Transverse colon (tissue), 4 donors: ENCODE measurements at regions not wholly inside any gene's neighbourhood (a gene's known extent, or its start where the extent isn't known, plus 50 kb on each side); places are given as distances from the start of the nearest gene placed in this dataset.

Experiments used
- DNase-seq: peaks from one replicate; pipeline ENCODE4 v3.0.0-alpha.2; 2019
- H3K27ac ChIP-seq, 4 donors: fragments of 200-600 bp; sonication (generic); 2 replicates each; pipeline ENCODE4 v1.5.1; 2016 to 2018; ENCODE audit warnings: inconsistent platforms in 4 of 4
- H3K27me3 ChIP-seq: fragments of 200-600 bp; sonication (generic); 2 replicates; pipeline ENCODE4 v1.5.1; 2017; ENCODE audit warnings: inconsistent platforms
- H3K36me3 ChIP-seq, 4 donors: fragments of 200-600 bp; sonication (generic); 2 replicates each; pipeline ENCODE4 v1.5.1; 2017 to 2019; ENCODE audit warnings: inconsistent platforms in 4 of 4
- H3K4me1 ChIP-seq, 4 donors: fragments of 200-600 bp; sonication (generic); 2 replicates each; pipeline ENCODE4 v1.5.1; 2017 to 2020; ENCODE audit warnings: inconsistent platforms in 4 of 4
- H3K4me3 ChIP-seq, 4 donors: fragments of 200-600 bp; sonication (generic); 1 replicate in 1 of 4; 2 replicates in 3 of 4; pipeline versions ENCODE4 v1.5.1 to v1.6.1; 2017 to 2019; ENCODE audit warnings: inconsistent platforms in 4 of 4
- H3K9me3 ChIP-seq, 2 donors: fragments of 200-600 bp; sonication (generic); 2 replicates each; pipeline ENCODE4 v1.5.1; 2017 to 2019; ENCODE audit warnings: inconsistent platforms in 2 of 2
- CTCF ChIP-seq, 5 experiments: fragments of 200-600 bp in 3 of 5; fragments of 450-650 bp in 2 of 5; sonication (generic) in 3 of 5; IDR thresholded peaks; 1 replicate in 2 of 5; 2 replicates in 3 of 5; pipeline ENCODE4 v1.5.1; 2016 to 2017; ENCODE audit warnings: antibody characterized with exemption in 5 of 5, inconsistent platforms in 3 of 5, mild to moderate bottlenecking in 2 of 5, moderate library complexity in 1 of 5
- EP300 ChIP-seq: sonication (generic); formaldehyde crosslinking; IDR thresholded peaks from one replicate; pipeline ENCODE4 v1.6.1; 2017; ENCODE audit warnings: antibody characterized with exemption, low read depth
- POLR2A ChIP-seq: fragments of 450-650 bp; IDR thresholded peaks from one replicate; pipeline ENCODE4 v1.6.1; 2016; ENCODE audit warnings: antibody characterized with exemption, mild to moderate bottlenecking, moderate library complexity
- POLR2AphosphoS5 ChIP-seq, 3 donors: sonication (generic); formaldehyde crosslinking; IDR thresholded peaks; one replicate each; pipeline ENCODE4 v1.6.1; 2016; ENCODE audit warnings: antibody characterized with exemption in 3 of 3
- WGBS, 2 donors: methylation state at CpG; one replicate each; pipeline ENCODE4 v1.1.5; 2018; ENCODE audit warnings: low coverage in 1 of 2; 5-methylcytosine and 5-hydroxymethylcytosine counted together
- in situ Hi-C, 4 donors: fragments of 200-750 bp; cut with MboI; loops; one replicate each; pipeline versions ENCODE4 v1.15.0 to v1.15.1; 2017; ENCODE audit warnings: low sequenced_read_pairs in 3 of 4, low pct_ligation_motif_present in 1 of 4, low pct_unique_long_range_greater_than_20kb in 1 of 4
- intact Hi-C: fragments of 100-400 bp; cut with DNase I; formaldehyde crosslinking; loops from one replicate; pipeline ENCODE4 v1.15.1; 2023; ENCODE audit warnings: low total_unique reads

GRCh38 chr4:122073615-122074014 is 78.5 kb upstream of the BLTP1 start:
- TF ChIP-seq POLR2AphosphoS5 (IDR thresholded peaks at IDR 0.05) = no peak
- TF ChIP-seq CTCF (IDR thresholded peaks at IDR 0.05) = no peak
- TF ChIP-seq POLR2A = no peak
- no peak for TF ChIP-seq EP300
- Histone ChIP-seq H3K4me1 (no peaks in the 10 kb centered on the region), H3K9me3 (no peaks in the 10 kb centered on the region), H3K4me3 (no peak overlapping the region), H3K36me3 (no peaks in the 10 kb centered on the region), H3K27me3 (no peaks in the 10 kb centered on the region), H3K27ac (no peak overlapping the region)
- intact Hi-C loops (no loop called here), in situ Hi-C loops (no loop called here)
- no peak for DNase-seq
- 20 to 46% methylated on average over 1 to 2 of the region's 2 CpGs for WGBS, 2 donors

- no peaks in the 10 kb centered on the region for H3K36me3 ChIP-seq
- no peaks in the 10 kb centered on the region for H3K9me3 ChIP-seq
- no peaks in the 10 kb centered on the region for H3K4me1 ChIP-seq
- H3K27me3 ChIP-seq = no peaks in the 10 kb centered on the region
- H3K27ac ChIP-seq = no peak overlapping the region
- intact Hi-C loops (no loop called here), in situ Hi-C loops (no loop called here)
- 50 to 67% methylated on average over 1 to 6 of the region's 6 CpGs for WGBS, 2 donors
- TF ChIP-seq CTCF (IDR thresholded peaks at IDR 0.05) (no peak), EP300 (no peak), POLR2A (no peak), POLR2AphosphoS5 (IDR thresholded peaks at IDR 0.05) (no peak)
- no peak overlapping the region for H3K4me3 ChIP-seq
- DNase-seq = no peak
Measured at GRCh38 chr4:122065915-122066314, 86.2 kb upstream of the BLTP1 start.

GRCh38 chr4:122065149-122065548 is 87.0 kb upstream of the BLTP1 start:
- no peaks in the 10 kb centered on the region for H3K27me3 ChIP-seq
- H3K36me3 ChIP-seq = no peaks in the 10 kb centered on the region
- no peak overlapping the region for H3K4me3 ChIP-seq
- intact Hi-C loops (no loop called here), in situ Hi-C loops (no loop called here)
- H3K9me3 ChIP-seq = no peaks in the 10 kb centered on the region
- no peak for DNase-seq
- TF ChIP-seq POLR2AphosphoS5 (IDR thresholded peaks at IDR 0.05) (no peak), POLR2A (no peak), EP300 (no peak), CTCF (IDR thresholded peaks at IDR 0.05) (no peak)
- H3K4me1 ChIP-seq = no peaks in the 10 kb centered on the region
- WGBS, 2 donors = 85 to 87% methylated on average over 4 of the region's 4 CpGs
- H3K27ac ChIP-seq = no peak overlapping the region

- H3K4me3 ChIP-seq = no peak overlapping the region
- H3K27me3 ChIP-seq = no peaks in the 10 kb centered on the region
- WGBS, 2 donors = 61 to 70% methylated on average over 4 of the region's 4 CpGs
- intact Hi-C loops = no loop called here
- DNase-seq = no peak
- H3K9me3 ChIP-seq = no peaks in the 10 kb centered on the region
- no peaks in the 10 kb centered on the region for H3K4me1 ChIP-seq
- in situ Hi-C loops = no loop called here
- TF ChIP-seq POLR2AphosphoS5 (IDR thresholded peaks at IDR 0.05) = no peak
- TF ChIP-seq EP300 = no peak
- TF ChIP-seq POLR2A = no peak
- no peak for TF ChIP-seq CTCF (IDR thresholded peaks at IDR 0.05)
- H3K27ac ChIP-seq = no peak overlapping the region
- no peaks in the 10 kb centered on the region for H3K36me3 ChIP-seq
Measured at GRCh38 chr4:122053186-122053585, 98.9 kb upstream of the BLTP1 start.
